HepG2 (cell line): ENCODE measurements at regions not wholly inside any gene's neighbourhood (a gene's known extent, or its start where the extent isn't known, plus 50 kb on each side); places are given as distances from the start of the nearest gene placed in this dataset.

Source experiments
- ATAD3A ChIP-seq: sonication (generic); formaldehyde crosslinking; IDR thresholded peaks from 2 replicates; pipeline ENCODE4 v1.4.0; 2020; ENCODE audit warnings: missing genetic modification reagents
- FOXC1 ChIP-seq: sonication (generic); formaldehyde crosslinking; IDR thresholded peaks from 2 replicates; pipeline ENCODE4 v1.8.0; 2022; ENCODE audit warnings: mild to moderate bottlenecking, missing genetic modification reagents, borderline replicate concordance
- KAT7 ChIP-seq: IDR thresholded peaks from 2 replicates; pipeline ENCODE4 v1.6.1; 2018; ENCODE audit warnings: borderline replicate concordance, missing compliant biosample characterization
- NR2F2 ChIP-seq: IDR thresholded peaks from 2 replicates; pipeline ENCODE4 v1.6.1; 2012; ENCODE audit warnings: low read depth, inconsistent platforms, borderline replicate concordance
- SP2 ChIP-seq: sonication (generic); formaldehyde crosslinking; IDR thresholded peaks from 2 replicates; pipeline ENCODE4 v1.5.1; 2020; ENCODE audit warnings: mild to moderate bottlenecking, missing genetic modification reagents
- TEAD3 ChIP-seq: optimal IDR thresholded peaks from 2 replicates; pipeline ENCODE3; 2016; ENCODE audit warnings: borderline replicate concordance
- XRCC5 ChIP-seq: fragments of 200-400 bp; formaldehyde crosslinking; optimal IDR thresholded peaks from 2 replicates; pipeline ENCODE3; 2017; ENCODE audit warnings: mild to moderate bottlenecking, low read length
- ZNF20 ChIP-seq: sonication (generic); formaldehyde crosslinking; IDR thresholded peaks from 2 replicates; pipeline ENCODE4 v1.4.0; 2020; ENCODE audit warnings: mild to moderate bottlenecking, moderate library complexity, missing genetic modification reagents
- ZNF432 ChIP-seq: sonication (generic); formaldehyde crosslinking; IDR thresholded peaks from 2 replicates; pipeline ENCODE4 v1.5.0; 2020; ENCODE audit warnings: missing genetic modification reagents, mild to moderate bottlenecking, borderline replicate concordance
- ZNF44 ChIP-seq: sonication (generic); formaldehyde crosslinking; IDR thresholded peaks from 2 replicates; pipeline ENCODE4 v1.5.1; 2020; ENCODE audit warnings: mild to moderate bottlenecking, missing genetic modification reagents
- ZNF709 ChIP-seq: sonication (generic); formaldehyde crosslinking; IDR thresholded peaks from 2 replicates; pipeline ENCODE4 v1.5.0; 2020; ENCODE audit warnings: mild to moderate bottlenecking, missing genetic modification reagents
- TF ChIP-seq, protein P1 (sequence below): sonication (generic); formaldehyde crosslinking; IDR thresholded peaks from 2 replicates; pipeline ENCODE4 v1.5.0; 2020; ENCODE audit warnings: mild to moderate bottlenecking, missing genetic modification reagents
- TF ChIP-seq, protein P2 (sequence below): sonication (generic); formaldehyde crosslinking; IDR thresholded peaks from 2 replicates; pipeline ENCODE4 v1.8.0; 2022; ENCODE audit warnings: mild to moderate bottlenecking, missing genetic modification reagents, moderate library complexity
- TF ChIP-seq, protein P3 (sequence below): sonication (generic); formaldehyde crosslinking; IDR thresholded peaks from 2 replicates; pipeline ENCODE4 v1.4.0; 2020; ENCODE audit warnings: missing genetic modification reagents
- TF ChIP-seq, protein P4 (sequence below): sonication (generic); formaldehyde crosslinking; IDR thresholded peaks from 2 replicates; pipeline ENCODE4 v1.4.0; 2020; ENCODE audit warnings: mild to moderate bottlenecking, low read depth, missing genetic modification reagents
- TF ChIP-seq, protein P5 (sequence below): sonication (generic); formaldehyde crosslinking; conservative IDR thresholded peaks from 2 replicates; pipeline ENCODE4 v1.4.0; 2020; ENCODE audit warnings: mild to moderate bottlenecking, missing genetic modification reagents, moderate library complexity
- TF ChIP-seq, protein P6 (sequence below): sonication (generic); formaldehyde crosslinking; IDR thresholded peaks from 2 replicates; pipeline ENCODE4 v1.8.0; 2022; ENCODE audit warnings: mild to moderate bottlenecking, missing genetic modification reagents, borderline replicate concordance
- TF ChIP-seq, protein P7 (sequence below): sonication (generic); formaldehyde crosslinking; IDR thresholded peaks from 2 replicates; pipeline ENCODE4 v1.5.1; 2020; ENCODE audit warnings: missing genetic modification reagents, mild to moderate bottlenecking, borderline replicate concordance

DNA sequence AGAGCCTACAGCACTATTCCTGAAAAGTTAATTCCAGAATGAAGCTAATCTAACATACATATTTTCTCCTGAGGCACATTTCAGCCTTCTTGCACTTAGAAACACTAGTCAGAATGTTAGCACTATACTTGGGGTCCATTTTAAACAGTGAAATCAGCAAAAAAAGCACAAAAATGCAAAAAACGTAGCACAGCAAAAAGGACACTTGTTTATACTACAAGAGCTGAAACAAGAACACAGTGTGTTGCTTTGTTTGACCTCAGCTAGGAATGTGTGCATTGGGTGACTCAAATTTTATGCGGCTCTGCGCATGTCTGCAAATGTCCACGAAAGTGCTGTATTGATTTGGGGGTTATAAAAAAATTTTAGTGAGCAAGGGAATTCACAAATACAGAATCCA is 226.2 kb downstream of the KCNRG start (continued):
- TF ChIP-seq, protein P1, sequence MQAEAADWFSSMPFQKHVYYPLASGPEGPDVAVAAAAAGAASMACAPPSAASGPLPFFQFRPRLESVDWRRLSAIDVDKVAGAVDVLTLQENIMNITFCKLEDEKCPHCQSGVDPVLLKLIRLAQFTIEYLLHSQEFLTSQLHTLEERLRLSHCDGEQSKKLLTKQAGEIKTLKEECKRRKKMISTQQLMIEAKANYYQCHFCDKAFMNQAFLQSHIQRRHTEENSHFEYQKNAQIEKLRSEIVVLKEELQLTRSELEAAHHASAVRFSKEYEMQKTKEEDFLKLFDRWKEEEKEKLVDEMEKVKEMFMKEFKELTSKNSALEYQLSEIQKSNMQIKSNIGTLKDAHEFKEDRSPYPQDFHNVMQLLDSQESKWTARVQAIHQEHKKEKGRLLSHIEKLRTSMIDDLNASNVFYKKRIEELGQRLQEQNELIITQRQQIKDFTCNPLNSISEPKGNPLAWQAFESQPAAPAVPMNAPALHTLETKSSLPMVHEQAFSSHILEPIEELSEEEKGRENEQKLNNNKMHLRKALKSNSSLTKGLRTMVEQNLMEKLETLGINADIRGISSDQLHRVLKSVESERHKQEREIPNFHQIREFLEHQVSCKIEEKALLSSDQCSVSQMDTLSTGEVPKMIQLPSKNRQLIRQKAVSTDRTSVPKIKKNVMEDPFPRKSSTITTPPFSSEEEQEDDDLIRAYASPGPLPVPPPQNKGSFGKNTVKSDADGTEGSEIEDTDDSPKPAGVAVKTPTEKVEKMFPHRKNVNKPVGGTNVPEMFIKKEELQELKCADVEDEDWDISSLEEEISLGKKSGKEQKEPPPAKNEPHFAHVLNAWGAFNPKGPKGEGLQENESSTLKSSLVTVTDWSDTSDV (CRISPR knock-in tag): no peak
- TF ChIP-seq SP2 (CRISPR knock-in tag) (no peak), NR2F2 (no peak), ZNF709 (CRISPR knock-in tag) (no peak), TEAD3 (peak; percentile 94), XRCC5 (no peak), KAT7 (CRISPR knock-in tag) (peak; percentile 68; the same call in 1 of the 2 replicates), ZNF432 (CRISPR knock-in tag) (no peak), ZNF44 (CRISPR knock-in tag) (no peak), FOXC1 (CRISPR knock-in tag) (no peak), ZNF20 (CRISPR knock-in tag) (no peak), ATAD3A (no peak)
- TF ChIP-seq, protein P2, sequence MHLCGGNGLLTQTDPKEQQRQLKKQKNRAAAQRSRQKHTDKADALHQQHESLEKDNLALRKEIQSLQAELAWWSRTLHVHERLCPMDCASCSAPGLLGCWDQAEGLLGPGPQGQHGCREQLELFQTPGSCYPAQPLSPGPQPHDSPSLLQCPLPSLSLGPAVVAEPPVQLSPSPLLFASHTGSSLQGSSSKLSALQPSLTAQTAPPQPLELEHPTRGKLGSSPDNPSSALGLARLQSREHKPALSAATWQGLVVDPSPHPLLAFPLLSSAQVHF (CRISPR knock-in tag): no peak
- TF ChIP-seq, protein P3, sequence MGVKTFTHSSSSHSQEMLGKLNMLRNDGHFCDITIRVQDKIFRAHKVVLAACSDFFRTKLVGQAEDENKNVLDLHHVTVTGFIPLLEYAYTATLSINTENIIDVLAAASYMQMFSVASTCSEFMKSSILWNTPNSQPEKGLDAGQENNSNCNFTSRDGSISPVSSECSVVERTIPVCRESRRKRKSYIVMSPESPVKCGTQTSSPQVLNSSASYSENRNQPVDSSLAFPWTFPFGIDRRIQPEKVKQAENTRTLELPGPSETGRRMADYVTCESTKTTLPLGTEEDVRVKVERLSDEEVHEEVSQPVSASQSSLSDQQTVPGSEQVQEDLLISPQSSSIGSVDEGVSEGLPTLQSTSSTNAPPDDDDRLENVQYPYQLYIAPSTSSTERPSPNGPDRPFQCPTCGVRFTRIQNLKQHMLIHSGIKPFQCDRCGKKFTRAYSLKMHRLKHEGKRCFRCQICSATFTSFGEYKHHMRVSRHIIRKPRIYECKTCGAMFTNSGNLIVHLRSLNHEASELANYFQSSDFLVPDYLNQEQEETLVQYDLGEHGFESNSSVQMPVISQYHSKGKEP (CRISPR knock-in tag): no peak
- TF ChIP-seq, protein P4, sequence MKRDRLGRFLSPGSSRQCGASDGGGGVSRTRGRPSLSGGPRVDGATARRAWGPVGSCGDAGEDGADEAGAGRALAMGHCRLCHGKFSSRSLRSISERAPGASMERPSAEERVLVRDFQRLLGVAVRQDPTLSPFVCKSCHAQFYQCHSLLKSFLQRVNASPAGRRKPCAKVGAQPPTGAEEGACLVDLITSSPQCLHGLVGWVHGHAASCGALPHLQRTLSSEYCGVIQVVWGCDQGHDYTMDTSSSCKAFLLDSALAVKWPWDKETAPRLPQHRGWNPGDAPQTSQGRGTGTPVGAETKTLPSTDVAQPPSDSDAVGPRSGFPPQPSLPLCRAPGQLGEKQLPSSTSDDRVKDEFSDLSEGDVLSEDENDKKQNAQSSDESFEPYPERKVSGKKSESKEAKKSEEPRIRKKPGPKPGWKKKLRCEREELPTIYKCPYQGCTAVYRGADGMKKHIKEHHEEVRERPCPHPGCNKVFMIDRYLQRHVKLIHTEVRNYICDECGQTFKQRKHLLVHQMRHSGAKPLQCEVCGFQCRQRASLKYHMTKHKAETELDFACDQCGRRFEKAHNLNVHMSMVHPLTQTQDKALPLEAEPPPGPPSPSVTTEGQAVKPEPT (CRISPR knock-in tag): no peak
- TF ChIP-seq, protein P5, sequence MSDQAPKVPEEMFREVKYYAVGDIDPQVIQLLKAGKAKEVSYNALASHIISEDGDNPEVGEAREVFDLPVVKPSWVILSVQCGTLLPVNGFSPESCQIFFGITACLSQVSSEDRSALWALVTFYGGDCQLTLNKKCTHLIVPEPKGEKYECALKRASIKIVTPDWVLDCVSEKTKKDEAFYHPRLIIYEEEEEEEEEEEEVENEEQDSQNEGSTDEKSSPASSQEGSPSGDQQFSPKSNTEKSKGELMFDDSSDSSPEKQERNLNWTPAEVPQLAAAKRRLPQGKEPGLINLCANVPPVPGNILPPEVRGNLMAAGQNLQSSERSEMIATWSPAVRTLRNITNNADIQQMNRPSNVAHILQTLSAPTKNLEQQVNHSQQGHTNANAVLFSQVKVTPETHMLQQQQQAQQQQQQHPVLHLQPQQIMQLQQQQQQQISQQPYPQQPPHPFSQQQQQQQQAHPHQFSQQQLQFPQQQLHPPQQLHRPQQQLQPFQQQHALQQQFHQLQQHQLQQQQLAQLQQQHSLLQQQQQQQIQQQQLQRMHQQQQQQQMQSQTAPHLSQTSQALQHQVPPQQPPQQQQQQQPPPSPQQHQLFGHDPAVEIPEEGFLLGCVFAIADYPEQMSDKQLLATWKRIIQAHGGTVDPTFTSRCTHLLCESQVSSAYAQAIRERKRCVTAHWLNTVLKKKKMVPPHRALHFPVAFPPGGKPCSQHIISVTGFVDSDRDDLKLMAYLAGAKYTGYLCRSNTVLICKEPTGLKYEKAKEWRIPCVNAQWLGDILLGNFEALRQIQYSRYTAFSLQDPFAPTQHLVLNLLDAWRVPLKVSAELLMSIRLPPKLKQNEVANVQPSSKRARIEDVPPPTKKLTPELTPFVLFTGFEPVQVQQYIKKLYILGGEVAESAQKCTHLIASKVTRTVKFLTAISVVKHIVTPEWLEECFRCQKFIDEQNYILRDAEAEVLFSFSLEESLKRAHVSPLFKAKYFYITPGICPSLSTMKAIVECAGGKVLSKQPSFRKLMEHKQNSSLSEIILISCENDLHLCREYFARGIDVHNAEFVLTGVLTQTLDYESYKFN (CRISPR knock-in tag): peak; percentile 55; the same call in 1 of the 2 replicates
- TF ChIP-seq, protein P6, sequence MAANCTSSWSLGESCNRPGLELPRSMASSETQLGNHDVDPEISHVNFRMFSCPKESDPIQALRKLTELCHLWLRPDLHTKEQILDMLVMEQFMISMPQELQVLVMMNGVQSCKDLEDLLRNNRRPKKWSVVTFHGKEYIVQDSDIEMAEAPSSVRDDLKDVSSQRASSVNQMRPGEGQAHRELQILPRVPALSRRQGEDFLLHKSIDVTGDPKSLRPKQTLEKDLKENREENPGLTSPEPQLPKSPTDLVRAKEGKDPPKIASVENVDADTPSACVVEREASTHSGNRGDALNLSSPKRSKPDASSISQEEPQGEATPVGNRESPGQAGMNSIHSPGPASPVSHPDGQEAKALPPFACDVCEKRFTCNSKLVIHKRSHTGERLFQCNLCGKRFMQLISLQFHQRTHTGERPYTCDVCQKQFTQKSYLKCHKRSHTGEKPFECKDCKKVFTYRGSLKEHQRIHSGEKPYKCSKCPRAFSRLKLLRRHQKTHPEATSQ (CRISPR knock-in tag): no peak
- TF ChIP-seq, protein P7, sequence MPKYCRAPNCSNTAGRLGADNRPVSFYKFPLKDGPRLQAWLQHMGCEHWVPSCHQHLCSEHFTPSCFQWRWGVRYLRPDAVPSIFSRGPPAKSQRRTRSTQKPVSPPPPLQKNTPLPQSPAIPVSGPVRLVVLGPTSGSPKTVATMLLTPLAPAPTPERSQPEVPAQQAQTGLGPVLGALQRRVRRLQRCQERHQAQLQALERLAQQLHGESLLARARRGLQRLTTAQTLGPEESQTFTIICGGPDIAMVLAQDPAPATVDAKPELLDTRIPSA (CRISPR knock-in tag): no peak
